ENCODE measurements at regions not wholly inside any gene's neighbourhood (a gene's known extent, or its start where the extent isn't known, plus 50 kb on each side); places are given as distances from the start of the nearest gene placed in this dataset.

DNA sequence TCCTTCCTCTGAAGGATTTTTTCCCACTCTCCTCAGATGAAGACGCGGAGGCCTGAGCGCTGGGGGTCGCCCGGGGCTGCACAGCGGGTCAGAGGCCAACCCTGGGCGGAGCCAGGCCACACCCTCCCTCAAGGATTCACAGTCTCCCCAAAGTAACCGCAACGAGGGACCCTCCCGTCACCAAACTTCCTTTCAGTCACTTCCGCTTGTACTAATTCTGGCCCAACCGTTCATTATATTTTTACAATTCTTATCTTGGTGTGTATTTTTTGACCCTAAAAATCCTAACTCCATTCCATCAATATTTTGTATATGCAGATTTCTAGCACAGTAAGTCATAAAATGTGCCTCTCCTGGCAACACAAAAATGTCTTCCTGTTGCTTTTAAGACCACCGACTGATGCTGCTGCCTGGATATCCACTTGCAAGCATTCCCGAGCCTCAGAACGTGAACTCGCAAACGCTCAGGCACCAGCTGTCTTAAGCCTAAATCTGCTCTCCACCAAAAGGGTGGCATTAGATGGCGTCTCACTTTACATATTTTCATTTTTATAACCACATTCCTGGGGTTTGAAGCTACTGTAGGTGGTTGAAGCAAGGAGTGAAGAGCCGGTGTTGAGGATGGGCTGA is 128.0 kb downstream of the DLL1 start:
- Histone ChIP-seq H3K4me3 (no peak overlapping the region), H3K4me1 (ENCODE audit: control insufficient read depth in 5 of 5, insufficient read depth in 5 of 5, low read length in 5 of 5) (peaks cover 0 to 3% (median 0%) of the 10 kb centered on the region in 5 donors), H3K9ac (ENCODE audit: insufficient read depth in 1 of 2, low read length in 2 of 2) (no peak overlapping the region), H3K9me3 (ENCODE audit: control insufficient read depth in 4 of 4, insufficient read depth in 3 of 4, low read length in 3 of 4) (no peaks in the 10 kb centered on the region), H3K36me3 (ENCODE audit: control insufficient read depth in 4 of 4, insufficient read depth in 4 of 4, low read length in 4 of 4) (no peaks in the 10 kb centered on the region), H3K27ac (ENCODE audit: low read depth in 1 of 2, low read length in 1 of 2) (no peak overlapping the region), H3K27me3 (ENCODE audit: control insufficient read depth in 3 of 3, insufficient read depth in 3 of 3, low read length in 2 of 3) (peaks cover 0 to 27% (median 0%) of the 10 kb centered on the region in 3 donors)
- TF ChIP-seq CTCF (IDR thresholded peaks at IDR 0.05; ENCODE audit: control extremely low read depth, extremely low read depth), result no peak
- DNase-seq (no peak), ATAC-seq (ENCODE audit: insufficient read depth, low FRiP score) (no peak)
- WGBS, 2 donors, result 83 to 87% methylated on average over 19 of the region's 19 CpGs

GRCh38 chr6:170162011-170162774 is 128.7 kb downstream of the DLL1 start:
- DNase-seq (no peak), ATAC-seq (ENCODE audit: insufficient read depth, low FRiP score) (no peak)
- no peak overlapping the region for H3K27ac ChIP-seq (ENCODE audit: low read depth in 1 of 2, low read length in 1 of 2)
- H3K9ac ChIP-seq (ENCODE audit: insufficient read depth in 1 of 2, low read length in 2 of 2), result no peak overlapping the region
- TF ChIP-seq CTCF (IDR thresholded peaks at IDR 0.05; ENCODE audit: control extremely low read depth, extremely low read depth), result no peak
- H3K9me3 ChIP-seq (ENCODE audit: control insufficient read depth in 4 of 4, insufficient read depth in 3 of 4, low read length in 3 of 4), result no peaks in the 10 kb centered on the region
- H3K4me3 ChIP-seq, result no peak overlapping the region
- WGBS, 2 donors, result 93 to 94% methylated on average over 27 of the region's 27 CpGs
- H3K4me1 ChIP-seq (ENCODE audit: control insufficient read depth in 5 of 5, insufficient read depth in 5 of 5, low read length in 5 of 5), result peaks cover 0 to 3% (median 0%) of the 10 kb centered on the region in 5 donors
- H3K36me3 ChIP-seq (ENCODE audit: control insufficient read depth in 4 of 4, insufficient read depth in 4 of 4, low read length in 4 of 4), result no peaks in the 10 kb centered on the region
- peaks cover 0 to 27% (median 0%) of the 10 kb centered on the region in 3 donors for H3K27me3 ChIP-seq (ENCODE audit: control insufficient read depth in 3 of 3, insufficient read depth in 3 of 3, low read length in 2 of 3)

GRCh38 chr6:170160628-170161611 is 130.0 kb downstream of the DLL1 start:
- Histone ChIP-seq H3K9ac (ENCODE audit: insufficient read depth in 1 of 2, low read length in 2 of 2) (no peak overlapping the region), H3K4me1 (ENCODE audit: control insufficient read depth in 5 of 5, insufficient read depth in 5 of 5, low read length in 5 of 5) (peaks cover 0 to 3% (median 0%) of the 10 kb centered on the region in 5 donors), H3K27ac (ENCODE audit: low read depth in 1 of 2, low read length in 1 of 2) (no peak overlapping the region), H3K27me3 (ENCODE audit: control insufficient read depth in 3 of 3, insufficient read depth in 3 of 3, low read length in 2 of 3) (peaks cover 0 to 18% (median 0%) of the 10 kb centered on the region in 3 donors), H3K4me3 (no peak overlapping the region), H3K36me3 (ENCODE audit: control insufficient read depth in 4 of 4, insufficient read depth in 4 of 4, low read length in 4 of 4) (no peaks in the 10 kb centered on the region), H3K9me3 (ENCODE audit: control insufficient read depth in 4 of 4, insufficient read depth in 3 of 4, low read length in 3 of 4) (no peaks in the 10 kb centered on the region)
- 92 to 96% methylated on average over 26 to 27 of the region's 27 CpGs for WGBS, 2 donors
- DNase-seq, result no peak
- no peak for ATAC-seq (ENCODE audit: insufficient read depth, low FRiP score)
- no peak for TF ChIP-seq CTCF (IDR thresholded peaks at IDR 0.05; ENCODE audit: control extremely low read depth, extremely low read depth)

Measured in lung (tissue), 11 donors.